ENCODE measurements at regions not wholly inside any gene's neighbourhood (a gene's known extent, or its start where the extent isn't known, plus 50 kb on each side); places are given as distances from the start of the nearest gene placed in this dataset.

- TF ChIP-seq CTCF (IDR thresholded peaks at IDR 0.05; ENCODE audit: low read depth, low read length, missing input control) = no peak
- no peak for TF ChIP-seq TAF1 (conservative IDR thresholded peaks at IDR 0.05)
- TF ChIP-seq, protein P1, sequence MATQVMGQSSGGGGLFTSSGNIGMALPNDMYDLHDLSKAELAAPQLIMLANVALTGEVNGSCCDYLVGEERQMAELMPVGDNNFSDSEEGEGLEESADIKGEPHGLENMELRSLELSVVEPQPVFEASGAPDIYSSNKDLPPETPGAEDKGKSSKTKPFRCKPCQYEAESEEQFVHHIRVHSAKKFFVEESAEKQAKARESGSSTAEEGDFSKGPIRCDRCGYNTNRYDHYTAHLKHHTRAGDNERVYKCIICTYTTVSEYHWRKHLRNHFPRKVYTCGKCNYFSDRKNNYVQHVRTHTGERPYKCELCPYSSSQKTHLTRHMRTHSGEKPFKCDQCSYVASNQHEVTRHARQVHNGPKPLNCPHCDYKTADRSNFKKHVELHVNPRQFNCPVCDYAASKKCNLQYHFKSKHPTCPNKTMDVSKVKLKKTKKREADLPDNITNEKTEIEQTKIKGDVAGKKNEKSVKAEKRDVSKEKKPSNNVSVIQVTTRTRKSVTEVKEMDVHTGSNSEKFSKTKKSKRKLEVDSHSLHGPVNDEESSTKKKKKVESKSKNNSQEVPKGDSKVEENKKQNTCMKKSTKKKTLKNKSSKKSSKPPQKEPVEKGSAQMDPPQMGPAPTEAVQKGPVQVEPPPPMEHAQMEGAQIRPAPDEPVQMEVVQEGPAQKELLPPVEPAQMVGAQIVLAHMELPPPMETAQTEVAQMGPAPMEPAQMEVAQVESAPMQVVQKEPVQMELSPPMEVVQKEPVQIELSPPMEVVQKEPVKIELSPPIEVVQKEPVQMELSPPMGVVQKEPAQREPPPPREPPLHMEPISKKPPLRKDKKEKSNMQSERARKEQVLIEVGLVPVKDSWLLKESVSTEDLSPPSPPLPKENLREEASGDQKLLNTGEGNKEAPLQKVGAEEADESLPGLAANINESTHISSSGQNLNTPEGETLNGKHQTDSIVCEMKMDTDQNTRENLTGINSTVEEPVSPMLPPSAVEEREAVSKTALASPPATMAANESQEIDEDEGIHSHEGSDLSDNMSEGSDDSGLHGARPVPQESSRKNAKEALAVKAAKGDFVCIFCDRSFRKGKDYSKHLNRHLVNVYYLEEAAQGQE (IDR thresholded peaks at IDR 0.05) = no peak
- TF ChIP-seq SP1 (IDR thresholded peaks at IDR 0.05) = no peak
- TF ChIP-seq RXRA (IDR thresholded peaks at IDR 0.05) = no peak
- TF ChIP-seq, protein P2, sequence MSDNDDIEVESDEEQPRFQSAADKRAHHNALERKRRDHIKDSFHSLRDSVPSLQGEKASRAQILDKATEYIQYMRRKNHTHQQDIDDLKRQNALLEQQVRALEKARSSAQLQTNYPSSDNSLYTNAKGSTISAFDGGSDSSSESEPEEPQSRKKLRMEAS (IDR thresholded peaks at IDR 0.05) = no peak
Observed at GRCh38 chr2:106704798-106705197, 181.2 kb downstream of the ST6GAL2 start.

Data from liver (tissue), 3 donors.